Keratinocyte (primary cell): ENCODE measurements at regions not wholly inside any gene's neighbourhood (a gene's known extent, or its start where the extent isn't known, plus 50 kb on each side); places are given as distances from the start of the nearest gene placed in this dataset.

Experiments used
- EZH2 ChIP-seq: IDR thresholded peaks from one replicate; pipeline ENCODE4 v1.6.1; 2012; ENCODE audit warnings: inconsistent platforms, mild to moderate bottlenecking, low read length, moderate library complexity
- TF ChIP-seq, protein P1 (sequence below), 3 experiments: IDR thresholded peaks in 1 of 3; conservative IDR thresholded peaks in 1 of 3; optimal IDR thresholded peaks in 1 of 3; 2 replicates in 2 of 3; 3 replicates in 1 of 3; pipeline versions ENCODE3 to v1.5.1; 2011; ENCODE audit warnings: low read length in 3 of 3, mild to moderate bottlenecking in 3 of 3, moderate library complexity in 2 of 3, control low read depth in 1 of 3, inconsistent platforms in 1 of 3; ENCODE audit not compliant: insufficient read depth in 2 of 3; ENCODE audit errors: extremely low read depth in 1 of 3

- TF ChIP-seq, protein P1, sequence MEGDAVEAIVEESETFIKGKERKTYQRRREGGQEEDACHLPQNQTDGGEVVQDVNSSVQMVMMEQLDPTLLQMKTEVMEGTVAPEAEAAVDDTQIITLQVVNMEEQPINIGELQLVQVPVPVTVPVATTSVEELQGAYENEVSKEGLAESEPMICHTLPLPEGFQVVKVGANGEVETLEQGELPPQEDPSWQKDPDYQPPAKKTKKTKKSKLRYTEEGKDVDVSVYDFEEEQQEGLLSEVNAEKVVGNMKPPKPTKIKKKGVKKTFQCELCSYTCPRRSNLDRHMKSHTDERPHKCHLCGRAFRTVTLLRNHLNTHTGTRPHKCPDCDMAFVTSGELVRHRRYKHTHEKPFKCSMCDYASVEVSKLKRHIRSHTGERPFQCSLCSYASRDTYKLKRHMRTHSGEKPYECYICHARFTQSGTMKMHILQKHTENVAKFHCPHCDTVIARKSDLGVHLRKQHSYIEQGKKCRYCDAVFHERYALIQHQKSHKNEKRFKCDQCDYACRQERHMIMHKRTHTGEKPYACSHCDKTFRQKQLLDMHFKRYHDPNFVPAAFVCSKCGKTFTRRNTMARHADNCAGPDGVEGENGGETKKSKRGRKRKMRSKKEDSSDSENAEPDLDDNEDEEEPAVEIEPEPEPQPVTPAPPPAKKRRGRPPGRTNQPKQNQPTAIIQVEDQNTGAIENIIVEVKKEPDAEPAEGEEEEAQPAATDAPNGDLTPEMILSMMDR (optimal IDR thresholded peaks at IDR 0.05 in 1 of 3, IDR thresholded peaks at IDR 0.05 in 1 of 3, conservative IDR thresholded peaks at IDR 0.05 in 1 of 3; ENCODE audit: extremely low read depth in 1 of 3, insufficient read depth in 2 of 3, low read length in 3 of 3) = no peak
- no peak for TF ChIP-seq EZH2
These were observed 1840.1 kb upstream of the RAG2 start for GRCh38 chr11:38438091-38438490.
